Mucosa of gallbladder (tissue), 1 donor: ENCODE measurements at regions not wholly inside any gene's neighbourhood (a gene's known extent, or its start where the extent isn't known, plus 50 kb on each side); places are given as distances from the start of the nearest gene placed in this dataset.
"Not testable (repeated sequence)": the region's sequence is repeated elsewhere in the genome, so short reads cannot be mapped to it uniquely, and the experiment has no call there.

Experiments used
- DNase-seq: peaks from one replicate; pipeline ENCODE4 v3.0.0-alpha.2; 2020; ENCODE audit warnings: low spot score
- donor health status: DM: no; HTN: no; CAD: no.

DNA sequence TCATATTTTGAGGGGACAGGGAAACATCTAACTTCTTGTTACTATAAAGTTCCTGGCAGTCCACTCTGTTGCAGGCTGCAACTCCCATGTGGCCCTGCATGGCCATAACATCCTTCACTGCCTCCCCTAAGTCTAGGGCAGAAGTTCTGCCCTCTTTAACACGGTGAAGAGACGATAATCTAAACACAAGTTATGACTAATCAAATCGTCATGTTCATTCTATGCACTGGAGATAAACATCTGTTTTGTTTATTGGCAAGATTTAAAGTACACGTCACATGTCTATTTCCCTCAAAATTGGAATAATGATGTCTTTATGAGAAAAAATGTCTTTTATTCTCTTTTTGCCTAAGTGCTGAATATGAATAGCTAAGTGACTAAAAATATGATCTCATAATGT lies 1629.4 kb downstream of the PCDH9 start:
- DNase-seq: no peak

DNA sequence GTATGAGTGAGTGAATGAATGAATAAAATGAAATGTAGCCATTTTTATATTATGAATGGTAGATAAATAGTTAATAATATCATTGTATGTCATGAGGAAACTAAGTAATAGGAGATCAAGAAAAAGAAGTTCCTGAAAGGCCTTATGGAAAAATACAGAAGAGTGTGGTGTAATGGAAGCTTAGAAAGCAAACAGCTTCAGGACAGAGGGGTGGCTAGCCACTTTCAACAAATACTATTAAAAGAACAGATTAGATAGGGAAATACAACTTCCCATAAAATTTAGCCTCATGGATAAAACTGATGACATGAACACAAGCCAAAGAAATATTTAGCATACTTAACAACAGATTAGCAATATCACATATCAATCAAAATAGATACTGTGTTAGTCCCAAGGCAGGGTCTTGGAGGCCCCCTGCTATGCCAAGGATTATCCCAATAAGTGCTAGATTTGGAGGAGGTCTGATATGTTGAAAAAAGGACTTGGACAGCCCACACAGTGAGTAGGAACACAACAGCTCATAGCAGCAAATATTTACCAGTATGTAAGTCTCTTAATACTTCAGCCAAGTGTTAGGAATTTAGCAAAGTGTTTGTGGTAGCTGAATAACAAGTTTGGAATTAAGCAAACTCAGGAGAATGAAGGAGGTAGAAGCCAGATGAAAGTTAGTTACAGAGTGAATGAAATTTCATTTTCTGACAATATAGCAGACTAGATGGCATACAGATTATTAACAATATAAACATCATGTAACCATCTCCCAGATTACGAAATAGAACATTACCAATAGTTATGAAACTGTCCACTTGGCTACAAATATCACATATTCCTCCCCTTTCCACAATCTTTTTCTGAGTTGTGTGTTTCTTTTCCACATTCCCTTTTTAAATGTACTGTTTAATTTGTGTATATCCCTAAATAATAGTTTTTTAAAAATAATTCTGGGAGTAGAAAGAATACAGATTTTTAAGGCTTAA lies 1632.0 kb downstream of the PCDH9 start:
- DNase-seq: no peak

DNA sequence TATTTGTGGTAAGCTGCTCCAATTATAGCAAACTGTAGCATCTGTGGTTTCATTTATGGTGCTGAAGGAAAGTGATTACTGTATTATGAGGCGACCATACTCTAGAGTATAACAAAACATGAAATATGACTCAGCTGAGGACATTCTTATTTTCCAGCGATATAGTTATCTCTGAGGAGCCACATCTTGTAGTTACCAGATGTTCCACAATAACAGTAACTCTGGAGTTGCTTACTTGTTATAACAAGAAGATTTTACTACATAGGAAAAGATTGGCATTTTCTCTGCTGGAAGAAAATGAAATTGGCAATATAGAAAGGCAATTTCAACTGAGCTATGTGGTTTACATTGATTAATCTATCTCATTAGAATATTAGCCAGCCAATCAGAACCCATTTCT lies 1634.2 kb downstream of the PCDH9 start:
- DNase-seq: no peak

DNA sequence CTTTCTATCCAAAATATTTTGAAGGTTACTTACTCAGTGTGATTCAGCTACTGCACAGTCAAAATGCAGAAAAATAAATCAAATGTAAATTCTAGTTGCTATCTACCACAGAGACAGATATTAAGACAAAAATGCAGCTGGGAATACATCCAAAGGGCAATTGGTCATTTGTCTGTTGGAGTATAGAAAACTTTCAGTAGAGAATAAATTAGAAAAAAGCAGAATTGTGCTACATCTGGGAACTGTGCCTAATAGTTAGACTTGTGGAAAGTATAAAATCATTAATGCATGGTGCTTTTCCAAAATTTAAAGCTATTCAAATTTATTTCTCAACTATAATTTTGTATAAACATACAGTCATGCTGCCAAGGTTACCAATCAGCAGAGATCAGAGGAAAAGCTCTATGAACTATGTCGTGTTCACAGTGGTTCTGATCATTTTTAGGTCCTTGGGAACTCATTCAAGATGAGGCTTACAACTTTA lies 1635.8 kb downstream of the PCDH9 start:
- no peak for DNase-seq

DNA sequence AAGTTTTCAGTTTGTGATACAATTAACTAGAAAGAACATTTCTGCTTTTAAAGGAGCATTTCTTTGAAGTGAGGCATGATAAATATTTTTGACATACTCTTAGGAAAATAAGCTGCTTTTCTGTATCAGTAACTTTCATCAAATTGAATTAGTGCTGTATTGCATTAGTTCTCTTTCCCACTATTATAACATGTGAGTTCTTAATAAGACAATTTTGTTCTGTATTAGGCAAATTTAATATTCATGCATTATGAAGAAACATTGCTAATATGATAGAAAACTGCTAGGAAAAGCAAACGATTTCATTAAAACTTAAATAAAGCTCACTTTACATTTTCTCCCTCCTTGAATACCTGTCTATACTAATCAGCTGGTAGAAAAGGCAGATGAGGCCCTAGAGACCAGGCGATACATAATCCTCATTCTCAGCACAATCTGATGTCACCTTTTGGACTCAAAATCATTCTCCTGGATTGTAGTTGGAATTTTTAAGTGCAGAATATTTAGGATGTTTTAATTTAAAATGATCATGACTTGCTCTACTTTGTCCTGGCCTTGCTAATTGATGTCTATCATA lies 1636.8 kb downstream of the PCDH9 start:
- no peak for DNase-seq

DNA sequence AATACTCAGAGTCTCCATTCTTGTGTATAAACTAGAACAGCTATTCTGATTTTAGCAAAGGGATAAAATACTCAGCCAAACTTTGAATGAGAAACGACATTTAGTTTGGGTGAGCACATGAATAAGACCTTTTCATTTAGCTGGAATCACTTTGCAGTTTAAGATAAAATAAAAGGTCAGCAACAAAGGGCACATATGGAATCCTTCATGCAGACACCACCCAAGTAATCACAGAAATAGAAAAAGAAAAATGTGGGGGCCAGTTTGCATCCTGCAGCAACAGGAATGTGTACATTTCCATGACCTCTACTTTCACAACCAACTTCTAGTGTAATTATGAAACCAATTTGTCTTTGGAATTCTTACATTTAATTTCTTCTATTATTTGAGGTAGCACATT lies 1637.4 kb downstream of the PCDH9 start:
- no peak for DNase-seq

DNA sequence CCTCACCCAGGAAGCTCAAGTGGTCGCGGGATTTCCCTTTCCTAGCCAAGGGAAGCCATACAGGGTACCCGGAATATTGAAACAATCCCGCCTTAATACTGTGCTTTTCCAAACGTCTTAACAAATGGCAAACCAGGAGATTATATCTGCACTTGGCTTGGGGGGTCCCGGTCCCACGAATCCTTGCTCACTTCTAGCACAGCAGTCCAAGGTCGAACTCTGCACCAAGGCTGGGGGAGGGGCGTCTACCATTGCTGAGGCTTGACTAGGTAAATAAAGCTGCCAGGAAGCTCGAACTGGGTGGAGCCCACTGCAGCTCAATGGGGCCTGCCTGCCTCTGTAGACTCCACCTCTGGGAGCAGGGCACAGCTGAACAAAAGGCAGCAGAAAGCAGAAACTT lies 1644.8 kb downstream of the PCDH9 start:
- DNase-seq: no peak

DNA sequence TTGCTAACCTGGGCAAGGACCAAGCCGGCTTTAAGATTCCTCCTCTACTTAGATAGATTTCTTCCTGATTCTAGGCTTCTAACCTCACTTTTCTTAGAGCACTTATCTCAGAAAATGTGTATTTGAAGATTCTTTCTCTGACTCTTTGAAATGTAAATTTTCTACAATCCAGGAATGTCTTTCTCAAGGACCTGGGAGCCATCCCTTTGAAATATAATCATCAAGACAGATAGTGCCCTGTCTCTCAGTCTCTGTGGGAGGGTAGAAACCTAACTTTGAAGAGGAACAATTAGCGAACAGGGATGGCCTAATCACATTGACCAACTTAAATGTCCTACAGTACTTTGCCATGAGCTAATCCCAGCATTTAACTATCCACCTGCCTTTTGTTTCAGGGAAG lies 1646.0 kb downstream of the PCDH9 start:
- no peak for DNase-seq

DNA sequence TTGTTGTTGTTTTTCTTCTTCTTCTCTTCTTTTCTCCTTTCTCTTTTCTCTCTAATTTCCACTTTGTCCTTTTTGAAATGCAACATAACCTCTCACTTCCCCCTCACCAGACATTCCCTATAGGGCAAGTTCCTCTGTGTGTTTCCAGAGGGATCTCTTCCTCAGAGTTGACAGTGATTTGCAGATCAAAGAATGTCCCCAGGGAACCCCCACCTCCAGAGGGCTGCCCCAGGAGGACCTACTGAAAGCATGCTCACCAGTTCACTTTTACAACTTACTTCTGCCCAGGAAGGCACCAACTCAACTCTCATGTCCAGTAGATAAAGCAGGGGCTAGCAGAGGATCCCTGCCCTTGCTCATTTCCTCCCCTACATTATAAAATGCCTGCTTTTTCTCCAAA lies 1648.0 kb downstream of the PCDH9 start:
- DNase-seq: no peak

DNA sequence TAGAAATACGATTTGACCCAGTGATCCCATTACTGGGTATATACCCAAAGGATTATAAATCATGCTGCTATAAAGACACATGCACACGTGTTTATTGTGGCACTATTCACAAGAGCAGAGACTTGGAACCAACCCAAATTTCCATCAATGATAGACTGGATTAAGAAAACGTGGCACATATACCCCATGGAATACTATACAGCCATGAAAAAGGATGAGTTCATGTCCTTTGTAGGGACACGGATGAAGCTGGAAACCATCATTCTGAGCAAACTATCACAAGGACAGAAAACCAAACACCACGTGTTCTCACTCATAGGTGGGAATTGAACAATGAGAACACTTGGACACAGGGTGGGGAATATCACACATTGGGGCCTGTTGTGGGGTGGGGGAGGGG lies 1665.6 kb downstream of the PCDH9 start:
- not testable (repeated sequence) for DNase-seq

DNA sequence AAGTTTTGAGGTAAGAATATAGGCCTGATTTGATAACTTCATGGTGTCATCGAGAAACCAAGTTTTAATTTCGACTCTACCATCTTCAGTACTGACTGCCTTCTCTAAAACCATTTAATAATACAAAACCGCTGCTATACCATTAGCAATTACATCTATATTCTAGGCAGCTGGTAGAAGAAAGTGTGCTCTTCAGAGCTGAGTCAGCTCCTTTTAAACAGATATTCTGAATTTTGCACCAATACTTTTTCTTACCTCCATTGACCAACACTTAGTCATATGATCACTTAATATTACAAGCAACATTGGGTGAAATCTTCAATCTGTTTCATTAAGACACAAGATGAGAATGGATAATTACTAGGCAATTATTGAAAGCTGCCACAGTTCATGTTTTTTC lies 1667.8 kb downstream of the PCDH9 start:
- no peak for DNase-seq

DNA sequence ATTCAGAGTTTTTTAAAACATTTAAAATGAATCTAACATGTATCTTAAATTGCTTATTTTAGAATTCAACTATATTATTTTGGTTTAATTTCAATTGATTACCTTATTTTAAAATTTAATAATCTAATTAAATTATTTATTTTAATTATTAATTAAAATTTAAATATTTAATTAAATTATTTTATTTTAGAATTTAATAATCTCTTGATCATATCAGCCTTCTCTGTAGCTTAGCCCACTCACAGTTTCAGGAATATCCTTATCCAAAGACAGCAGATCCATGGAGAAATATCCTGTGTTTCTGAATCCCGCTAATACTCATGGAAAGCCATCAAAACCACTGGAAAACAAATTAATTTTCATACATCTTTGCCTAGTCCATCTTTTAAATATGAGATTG lies 1669.2 kb downstream of the PCDH9 start:
- DNase-seq: no peak

DNA sequence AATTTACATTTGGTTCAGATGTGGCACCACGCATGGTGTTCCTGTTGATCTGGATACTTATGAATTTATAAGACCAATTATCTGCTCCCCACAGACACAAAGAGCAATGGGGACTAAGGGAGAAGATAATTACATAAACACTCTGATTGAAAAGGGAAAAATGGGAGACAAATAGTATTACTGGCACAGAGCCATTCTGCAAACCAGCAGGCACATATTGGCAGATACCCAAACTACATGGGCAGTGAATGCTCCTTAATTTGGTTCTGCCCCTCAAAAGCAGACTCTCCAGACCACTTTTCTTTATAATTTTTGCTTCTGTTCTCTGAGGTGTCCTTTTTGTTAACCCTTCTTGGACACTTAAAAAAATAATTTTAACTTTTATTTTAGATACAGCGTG lies 1674.2 kb downstream of the PCDH9 start:
- DNase-seq: no peak

DNA sequence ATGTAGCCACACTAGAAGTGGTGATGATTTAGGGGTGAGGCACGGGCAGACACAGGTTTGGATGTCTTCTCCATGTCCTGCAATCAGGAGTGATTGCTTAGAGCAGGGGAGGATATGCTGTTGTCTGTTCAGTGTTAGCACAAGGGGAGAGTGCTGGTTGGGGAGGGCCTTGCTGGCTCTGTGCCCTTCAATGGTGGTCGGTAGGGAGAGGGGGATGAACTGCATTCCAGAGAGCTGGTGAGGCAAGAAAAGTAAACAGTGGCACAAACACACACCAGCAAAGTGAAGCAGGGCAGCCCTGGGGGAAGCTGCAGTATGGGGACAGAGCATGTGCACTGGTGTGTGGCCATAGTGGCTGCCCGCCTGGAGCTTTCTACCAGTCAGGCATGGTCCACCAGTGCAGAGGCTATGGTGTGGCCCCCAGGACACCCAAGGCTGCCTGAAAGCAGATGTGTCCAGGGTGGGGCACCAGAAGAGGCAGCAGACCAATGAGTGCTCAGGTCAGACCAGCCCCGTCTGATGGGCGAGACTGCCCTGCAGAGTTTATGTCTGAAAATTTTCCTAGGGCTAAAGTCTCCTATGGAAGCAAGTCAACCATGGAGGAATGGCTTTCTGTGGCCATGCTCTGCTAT lies 1676.9 kb downstream of the PCDH9 start:
- DNase-seq: no peak

DNA sequence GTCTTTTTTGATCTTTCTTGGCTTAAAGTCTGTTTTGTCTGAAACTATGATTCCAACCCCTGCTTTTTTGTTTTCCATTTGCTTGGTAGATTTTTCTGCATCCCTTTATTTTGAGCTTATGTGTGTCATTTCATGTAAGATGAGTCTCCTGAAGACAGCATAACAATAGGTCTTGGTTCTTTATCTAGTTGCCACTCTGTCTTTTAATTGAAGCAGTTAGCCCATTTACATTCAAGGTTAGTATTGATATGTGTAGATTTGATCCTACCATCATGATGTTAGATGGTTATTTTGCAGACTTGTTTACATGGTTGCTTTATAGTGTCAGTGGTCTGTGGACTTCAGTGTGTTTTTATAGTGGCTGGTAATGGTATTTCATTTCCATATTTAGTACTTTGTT lies 1678.9 kb downstream of the PCDH9 start:
- no peak for DNase-seq

DNA sequence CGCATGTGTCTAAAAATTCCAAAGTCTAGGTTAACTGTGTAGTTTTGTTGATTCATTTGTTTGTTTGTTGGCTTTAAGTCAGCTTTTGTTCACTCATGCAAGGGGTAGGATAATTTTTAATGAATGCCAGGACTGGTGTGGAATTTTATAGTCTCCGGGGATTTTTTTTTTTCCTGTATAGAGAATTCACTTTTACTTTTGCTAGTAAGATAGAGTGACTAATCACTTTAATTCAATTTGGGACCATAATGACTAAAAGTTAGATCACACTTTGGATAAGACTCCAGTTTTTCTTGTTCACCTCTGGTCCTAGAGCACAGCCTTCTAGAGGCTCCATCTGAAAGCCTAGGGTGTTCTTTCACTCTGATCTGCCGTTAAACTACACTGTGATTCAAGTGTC lies 1690.0 kb downstream of the PCDH9 start:
- no peak for DNase-seq

DNA sequence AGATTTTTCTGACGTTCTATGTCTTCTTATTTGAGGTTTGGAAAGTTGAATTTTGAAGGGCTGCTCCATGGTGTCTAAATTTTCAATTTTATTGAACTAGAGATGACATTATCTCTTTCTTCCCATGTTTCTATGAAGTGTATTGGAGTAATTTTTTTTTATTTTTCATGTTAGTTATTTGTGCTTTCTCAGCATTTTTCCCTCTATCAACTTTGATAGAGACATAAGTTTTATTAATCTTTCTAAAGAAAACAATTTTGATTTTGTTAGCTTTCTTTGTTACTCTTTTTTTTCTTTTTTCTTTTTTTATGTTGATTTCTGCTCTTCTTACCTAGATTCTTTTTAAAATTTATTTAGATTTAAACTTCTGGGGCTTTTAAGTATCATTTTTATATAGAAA lies 1694.8 kb downstream of the PCDH9 start:
- no peak for DNase-seq

DNA sequence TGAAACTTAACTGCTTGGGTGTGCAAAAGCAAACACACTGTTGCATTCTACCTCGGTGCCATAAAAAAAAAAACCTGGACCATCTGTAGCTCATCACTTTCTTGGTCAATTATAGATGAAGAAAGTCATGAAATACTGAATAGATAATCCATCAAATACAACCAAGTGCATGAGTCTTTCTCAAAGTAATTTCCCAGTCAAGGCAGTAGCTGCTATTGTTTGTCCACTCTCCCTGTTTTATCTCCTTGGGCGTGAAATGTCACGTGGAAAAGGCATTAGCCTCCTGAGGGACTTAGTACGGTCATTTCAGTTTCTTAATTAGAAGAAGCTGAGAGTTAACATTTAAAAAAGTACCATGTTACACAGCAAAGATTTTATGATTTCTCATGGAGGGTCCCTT lies 1697.9 kb downstream of the PCDH9 start:
- no peak for DNase-seq

DNA sequence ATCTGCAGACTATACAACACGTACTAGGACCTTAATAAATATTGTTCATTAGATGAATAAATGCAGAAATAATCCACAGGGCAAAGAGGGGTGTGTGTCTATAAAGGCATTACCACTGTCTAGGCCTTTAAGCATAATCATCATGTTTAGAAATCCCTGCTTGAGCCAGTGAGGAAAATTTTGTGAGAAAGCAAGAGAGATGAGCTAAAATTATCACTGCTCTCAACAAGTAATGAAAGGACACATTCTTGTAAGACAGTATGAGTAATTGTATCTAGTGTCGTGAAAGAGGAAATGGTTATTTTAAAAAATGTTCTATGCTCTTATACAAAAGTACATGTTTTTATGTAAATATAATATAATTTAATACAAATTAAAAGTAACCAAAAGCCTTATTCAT lies 1699.4 kb downstream of the PCDH9 start:
- no peak for DNase-seq

DNA sequence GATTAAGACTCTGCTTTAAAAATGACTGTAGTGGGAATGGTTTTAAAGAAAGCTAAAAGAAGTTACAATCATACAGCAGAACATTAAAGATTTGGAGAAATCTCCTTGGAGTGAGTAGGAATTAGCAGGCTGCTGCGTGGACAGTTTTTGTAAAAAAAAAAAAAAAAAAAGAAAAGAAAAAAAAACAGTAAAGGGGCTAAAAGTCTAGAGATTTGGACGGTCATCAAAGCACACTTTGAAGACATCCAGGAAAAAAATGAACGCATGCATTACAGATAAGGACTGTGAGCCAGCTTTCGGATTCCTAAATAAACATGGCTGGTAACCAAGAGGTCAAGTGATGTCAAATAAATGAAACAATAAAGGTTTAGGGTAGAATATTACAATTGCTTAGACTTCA lies 1700.6 kb downstream of the PCDH9 start:
- DNase-seq: no peak

DNA sequence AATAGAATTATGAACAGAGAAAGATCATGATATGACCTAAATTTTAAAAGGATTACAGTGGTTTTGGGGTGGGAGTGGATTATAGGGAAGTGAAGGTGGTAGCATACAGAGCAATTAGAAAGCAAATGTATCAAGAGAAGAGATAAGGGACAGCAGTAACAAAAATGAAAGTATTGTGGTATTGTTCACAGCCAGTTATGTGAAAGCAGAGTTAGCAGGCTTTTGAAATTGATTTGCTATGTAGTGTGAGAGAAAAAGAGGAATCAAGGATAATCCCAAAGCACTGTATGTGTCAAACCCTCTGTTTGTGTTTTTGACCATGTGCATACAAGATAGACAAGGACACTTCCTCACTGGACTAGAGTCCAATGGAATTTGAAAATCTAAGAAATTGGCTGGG lies 1721.4 kb downstream of the PCDH9 start:
- no peak for DNase-seq

DNA sequence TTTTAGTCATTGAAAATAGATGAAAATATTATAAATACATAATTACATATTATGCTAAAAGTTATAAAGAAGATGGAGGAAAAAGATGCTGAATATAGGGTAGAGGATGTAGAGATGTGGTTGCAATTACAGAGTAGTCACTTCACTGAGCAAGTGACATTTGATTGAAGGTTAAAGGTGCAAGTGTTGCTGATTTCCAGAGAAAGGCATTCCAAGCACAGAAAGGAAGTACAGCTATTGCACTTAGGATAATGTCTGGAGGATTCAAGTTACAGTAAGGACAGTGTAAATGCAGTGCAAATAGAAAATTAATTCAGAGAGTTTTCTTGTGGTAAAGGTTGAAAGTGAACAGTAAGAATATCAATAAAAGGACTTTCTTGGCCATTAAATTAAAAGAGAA lies 1721.8 kb downstream of the PCDH9 start:
- DNase-seq: no peak

DNA sequence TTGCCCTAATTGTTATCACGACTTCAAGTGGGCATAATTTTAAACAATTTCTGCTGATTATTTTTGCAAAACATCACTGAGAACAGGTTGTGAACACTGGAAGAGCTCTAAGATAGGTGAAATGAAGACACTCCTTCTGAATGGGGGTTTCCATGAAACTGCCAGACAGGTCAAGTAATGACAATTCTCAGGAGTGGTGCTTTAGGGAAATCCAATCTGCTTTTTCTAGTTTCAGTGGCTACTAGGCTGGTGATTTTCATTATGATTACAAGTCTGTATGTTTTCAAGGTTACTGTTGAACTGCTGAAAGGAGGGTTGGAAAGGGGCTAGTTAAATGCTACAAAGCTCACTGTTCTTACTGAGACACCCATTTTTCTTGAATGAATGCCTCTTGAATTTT lies 1724.2 kb downstream of the PCDH9 start:
- no peak for DNase-seq
